ENCODE measurements at regions not wholly inside any gene's neighbourhood (a gene's known extent, or its start where the extent isn't known, plus 50 kb on each side); places are given as distances from the start of the nearest gene placed in this dataset.

GRCh38 chr2:17355608-17356329, 162.5 kb downstream of the RAD51AP2 start:
- TF ChIP-seq CTCF (IDR thresholded peaks at IDR 0.05 in 2 of 3, conservative IDR thresholded peaks at IDR 0.05 in 1 of 3; ENCODE audit: borderline replicate concordance in 1 of 3, insufficient read depth in 1 of 3, low read depth in 2 of 3, low read length in 2 of 3) (no peak), RAD21 (IDR thresholded peaks at IDR 0.05; ENCODE audit: low read depth) (no peak), POLR2AphosphoS5 (IDR thresholded peaks at IDR 0.05; ENCODE audit: low read depth, low read length) (no peak), POLR2A (IDR thresholded peaks at IDR 0.05; ENCODE audit: borderline replicate concordance, extremely low read depth, insufficient read depth, insufficient read length) (no peak), SP1 (IDR thresholded peaks at IDR 0.05; ENCODE audit: low read depth) (no peak), EZH2 (IDR thresholded peaks at IDR 0.05) (no peak), JUND (IDR thresholded peaks at IDR 0.05) (no peak), EZH2phosphoT487 (IDR thresholded peaks at IDR 0.05; ENCODE audit: borderline replicate concordance) (no peak)
- TF ChIP-seq, protein P1, sequence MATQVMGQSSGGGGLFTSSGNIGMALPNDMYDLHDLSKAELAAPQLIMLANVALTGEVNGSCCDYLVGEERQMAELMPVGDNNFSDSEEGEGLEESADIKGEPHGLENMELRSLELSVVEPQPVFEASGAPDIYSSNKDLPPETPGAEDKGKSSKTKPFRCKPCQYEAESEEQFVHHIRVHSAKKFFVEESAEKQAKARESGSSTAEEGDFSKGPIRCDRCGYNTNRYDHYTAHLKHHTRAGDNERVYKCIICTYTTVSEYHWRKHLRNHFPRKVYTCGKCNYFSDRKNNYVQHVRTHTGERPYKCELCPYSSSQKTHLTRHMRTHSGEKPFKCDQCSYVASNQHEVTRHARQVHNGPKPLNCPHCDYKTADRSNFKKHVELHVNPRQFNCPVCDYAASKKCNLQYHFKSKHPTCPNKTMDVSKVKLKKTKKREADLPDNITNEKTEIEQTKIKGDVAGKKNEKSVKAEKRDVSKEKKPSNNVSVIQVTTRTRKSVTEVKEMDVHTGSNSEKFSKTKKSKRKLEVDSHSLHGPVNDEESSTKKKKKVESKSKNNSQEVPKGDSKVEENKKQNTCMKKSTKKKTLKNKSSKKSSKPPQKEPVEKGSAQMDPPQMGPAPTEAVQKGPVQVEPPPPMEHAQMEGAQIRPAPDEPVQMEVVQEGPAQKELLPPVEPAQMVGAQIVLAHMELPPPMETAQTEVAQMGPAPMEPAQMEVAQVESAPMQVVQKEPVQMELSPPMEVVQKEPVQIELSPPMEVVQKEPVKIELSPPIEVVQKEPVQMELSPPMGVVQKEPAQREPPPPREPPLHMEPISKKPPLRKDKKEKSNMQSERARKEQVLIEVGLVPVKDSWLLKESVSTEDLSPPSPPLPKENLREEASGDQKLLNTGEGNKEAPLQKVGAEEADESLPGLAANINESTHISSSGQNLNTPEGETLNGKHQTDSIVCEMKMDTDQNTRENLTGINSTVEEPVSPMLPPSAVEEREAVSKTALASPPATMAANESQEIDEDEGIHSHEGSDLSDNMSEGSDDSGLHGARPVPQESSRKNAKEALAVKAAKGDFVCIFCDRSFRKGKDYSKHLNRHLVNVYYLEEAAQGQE (IDR thresholded peaks at IDR 0.05; ENCODE audit: low read depth): no peak

Data from HCT116 (cell line).